Activated effector memory CD4-positive, alpha-beta T cell treated with anti-CD3 and anti-CD28 coated beads, Interleukin-2, amount 50 U/mL, for 16 hours (primary cell): ENCODE measurements at regions not wholly inside any gene's neighbourhood (a gene's known extent, or its start where the extent isn't known, plus 50 kb on each side); places are given as distances from the start of the nearest gene placed in this dataset.
"Not testable (repeated sequence)": the region's sequence is repeated elsewhere in the genome, so short reads cannot be mapped to it uniquely, and the experiment has no call there.

ENCODE experiments used
- DNase-seq: peaks from one replicate; pipeline ENCODE4 v3.0.0-alpha.2; 2020

DNA sequence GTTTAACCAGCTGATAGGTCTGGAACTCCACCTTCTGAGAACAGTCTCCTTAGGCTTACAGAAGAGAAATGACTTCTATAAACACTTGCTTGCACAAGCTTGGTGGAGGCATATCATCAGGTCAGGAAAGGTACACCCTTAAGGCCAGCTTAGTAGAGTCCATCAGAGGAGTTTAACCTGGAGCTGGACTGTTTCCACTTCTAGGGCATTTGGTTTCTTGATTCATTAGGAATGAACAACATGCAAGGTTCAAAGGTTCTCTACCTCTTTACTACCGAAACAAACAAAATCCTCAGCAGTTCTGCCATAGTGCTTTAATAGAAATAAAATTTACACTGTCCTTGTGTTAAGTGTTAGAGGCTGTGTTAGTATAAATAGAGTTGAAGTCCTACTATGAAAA, 171.4 kb upstream of the NPY2R start:
- no peak for DNase-seq

- DNase-seq = no peak
Observed at GRCh38 chr4:155038459-155038858, 170.0 kb upstream of the NPY2R start.

- DNase-seq = no peak
Observed at GRCh38 chr4:155039162-155039561, 169.3 kb upstream of the NPY2R start.

DNA sequence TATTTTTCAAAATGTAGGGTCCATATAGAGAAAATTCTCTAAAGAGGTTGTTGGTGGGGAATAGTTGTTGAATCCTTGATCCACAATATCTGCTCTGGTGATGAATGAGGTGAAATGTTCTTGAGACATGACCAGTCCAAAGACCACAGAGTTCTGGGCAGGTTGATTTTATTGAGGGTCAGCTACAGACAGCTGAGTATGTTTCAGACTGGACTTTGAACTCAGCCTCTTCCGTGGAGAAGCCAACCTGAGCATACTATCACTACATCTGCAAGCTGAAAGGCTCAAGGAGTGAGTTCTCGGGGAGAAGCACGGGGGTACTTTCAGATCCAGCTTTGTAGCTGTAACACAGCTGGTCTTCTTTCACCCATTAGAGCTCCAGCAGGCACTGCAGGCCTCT, 168.4 kb upstream of the NPY2R start:
- no peak for DNase-seq

DNA sequence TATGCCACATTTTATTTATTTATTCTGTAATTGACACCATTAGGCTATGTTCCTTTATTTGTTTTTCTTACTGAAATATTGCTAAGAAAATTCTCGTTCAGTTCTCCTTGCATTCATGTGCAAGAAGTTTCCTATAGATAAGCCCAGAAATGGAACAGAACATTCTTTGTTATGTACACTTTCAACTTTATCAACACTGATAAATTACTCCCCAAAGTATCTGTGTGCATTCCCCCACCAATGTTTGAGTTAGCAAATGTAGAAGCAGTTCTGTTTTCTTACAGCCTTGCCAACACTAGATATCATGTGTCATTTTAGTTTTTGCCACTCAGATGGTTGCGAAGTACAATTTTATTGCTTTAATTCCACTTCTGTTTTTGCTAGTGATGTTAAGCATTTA, 166.4 kb upstream of the NPY2R start:
- DNase-seq = no peak

DNA sequence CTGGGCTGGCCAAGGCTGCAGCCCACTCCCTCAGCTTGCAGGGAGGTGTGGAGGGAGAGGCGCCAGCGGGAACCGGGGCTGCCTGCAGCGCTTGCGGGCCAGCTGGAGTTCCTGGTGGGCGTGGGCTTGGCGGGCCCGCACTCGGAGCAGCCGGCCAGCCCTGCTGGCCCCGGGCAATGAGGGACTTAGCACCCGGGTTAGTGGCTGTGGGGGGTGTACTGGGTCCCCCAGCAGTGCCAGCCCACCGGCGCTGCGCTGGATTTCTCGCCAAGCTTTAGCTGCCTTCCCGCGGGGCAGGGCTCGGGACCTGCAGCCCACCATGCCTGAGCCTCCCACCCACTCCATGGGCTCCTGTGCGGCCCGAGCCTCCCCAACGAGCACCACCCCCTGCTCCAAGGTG, 164.2 kb upstream of the NPY2R start:
- DNase-seq = not testable (repeated sequence)

DNA sequence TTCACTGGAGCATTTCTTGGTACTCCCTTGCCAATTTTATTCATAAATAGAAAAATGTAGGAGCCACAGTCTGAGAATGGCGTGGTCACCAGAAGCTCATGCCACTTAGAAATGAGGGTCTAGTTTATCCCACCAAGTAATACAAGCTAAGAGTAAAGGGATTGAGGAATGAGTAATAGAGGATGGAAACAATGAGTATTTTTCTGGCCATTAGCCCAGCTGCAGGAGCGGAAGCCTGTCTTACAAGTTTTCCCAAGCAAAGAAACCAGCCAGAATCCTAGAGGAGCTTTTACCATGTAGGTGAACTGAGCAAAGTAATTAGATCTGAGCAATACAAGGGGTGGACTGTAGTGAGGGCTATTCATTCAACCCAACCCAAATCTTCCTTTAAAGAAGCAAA, 160.7 kb upstream of the NPY2R start:
- DNase-seq = no peak

DNA sequence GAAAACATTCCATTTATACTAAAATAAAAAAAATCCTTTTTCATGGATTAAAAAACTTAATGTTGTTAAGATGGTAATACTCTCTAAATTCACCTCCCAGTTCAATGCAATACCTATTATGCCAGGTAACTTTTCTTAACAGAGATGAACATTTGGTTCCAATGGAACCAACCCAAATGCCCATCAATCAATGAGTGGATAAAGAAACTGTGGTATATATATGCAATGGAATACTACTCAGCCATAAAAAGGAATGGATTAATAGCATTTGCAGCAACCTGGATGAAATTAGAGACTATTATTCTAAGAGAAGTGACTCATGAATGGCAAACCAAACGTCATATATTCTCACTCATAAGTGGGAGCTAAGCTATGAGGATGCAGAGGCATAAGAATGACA, 154.4 kb upstream of the NPY2R start:
- not testable (repeated sequence) for DNase-seq

DNA sequence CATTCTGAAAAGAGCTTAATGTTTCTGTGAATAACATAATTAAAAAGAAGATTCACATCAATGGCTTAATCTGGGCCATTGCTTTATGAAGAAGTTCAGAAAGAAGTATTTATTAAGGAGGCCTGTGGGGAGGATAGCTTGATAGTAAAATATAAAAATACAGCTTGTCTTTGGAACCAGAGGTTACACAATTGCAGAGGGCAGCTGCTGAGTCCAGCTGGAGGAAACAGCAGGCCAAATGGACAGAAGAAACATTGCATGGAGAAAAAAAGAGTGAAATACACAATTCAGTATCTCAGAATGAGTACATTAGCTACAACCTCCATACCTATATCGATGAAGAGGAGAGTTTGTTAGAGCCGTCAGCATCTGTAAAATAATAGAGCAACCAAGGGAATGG, 148.0 kb upstream of the NPY2R start:
- no peak for DNase-seq

DNA sequence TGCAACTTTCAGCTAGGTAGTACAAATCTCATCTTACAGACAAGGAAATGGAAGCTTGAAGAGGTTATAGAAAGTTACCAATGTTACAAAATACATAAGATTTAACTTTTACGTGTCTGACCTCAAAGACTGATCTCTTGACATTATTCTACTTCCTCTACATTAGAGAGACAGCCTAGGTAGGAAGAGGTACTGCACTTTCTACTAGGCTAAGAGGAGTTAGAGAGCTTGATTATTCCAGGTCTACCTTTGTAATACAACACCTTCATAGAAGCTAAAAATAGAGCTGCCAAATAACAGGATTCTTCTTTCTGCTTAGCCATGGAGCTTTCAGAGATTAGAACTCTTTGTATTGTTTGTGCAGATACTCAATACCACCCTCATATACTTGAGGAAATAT, 147.6 kb upstream of the NPY2R start:
- DNase-seq = no peak

DNA sequence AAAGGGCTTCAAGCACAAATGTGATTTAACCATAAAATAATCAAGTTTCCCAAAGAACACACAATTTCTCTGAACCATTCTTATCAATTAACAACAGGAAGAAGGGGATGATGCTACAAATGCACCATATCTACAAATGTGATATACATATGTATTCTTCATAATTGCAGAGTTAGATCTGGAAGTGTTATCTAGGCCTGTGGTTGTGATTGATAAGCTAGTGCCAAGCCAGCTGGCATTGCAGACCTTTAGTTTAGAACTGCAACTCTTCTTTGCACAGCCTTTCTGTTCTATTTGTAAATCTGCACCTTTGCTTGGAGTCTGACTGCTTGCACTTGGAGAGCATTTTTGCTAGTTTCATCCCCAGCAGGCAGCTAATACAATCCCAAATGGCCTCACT, 145.5 kb upstream of the NPY2R start:
- DNase-seq = no peak

DNA sequence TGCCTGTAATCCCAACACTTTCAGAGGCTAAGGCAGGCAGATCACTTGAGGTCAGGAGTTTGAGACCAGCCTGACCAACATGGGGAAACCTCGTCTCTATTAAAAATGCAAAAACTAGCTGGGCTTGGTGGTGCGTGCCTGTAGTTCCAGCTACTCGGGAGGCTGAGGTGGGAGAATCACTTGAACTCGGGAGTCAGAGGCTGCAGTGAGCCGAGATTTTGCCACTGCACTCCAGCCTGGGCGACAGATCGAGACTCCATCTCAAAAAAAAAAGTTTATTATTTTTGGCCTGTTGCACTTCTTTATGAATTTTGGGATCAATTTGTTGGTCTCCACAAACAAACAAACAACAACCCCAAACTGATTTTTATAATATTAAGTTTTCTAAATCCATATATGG, 143.5 kb upstream of the NPY2R start:
- DNase-seq = not testable (repeated sequence)

DNA sequence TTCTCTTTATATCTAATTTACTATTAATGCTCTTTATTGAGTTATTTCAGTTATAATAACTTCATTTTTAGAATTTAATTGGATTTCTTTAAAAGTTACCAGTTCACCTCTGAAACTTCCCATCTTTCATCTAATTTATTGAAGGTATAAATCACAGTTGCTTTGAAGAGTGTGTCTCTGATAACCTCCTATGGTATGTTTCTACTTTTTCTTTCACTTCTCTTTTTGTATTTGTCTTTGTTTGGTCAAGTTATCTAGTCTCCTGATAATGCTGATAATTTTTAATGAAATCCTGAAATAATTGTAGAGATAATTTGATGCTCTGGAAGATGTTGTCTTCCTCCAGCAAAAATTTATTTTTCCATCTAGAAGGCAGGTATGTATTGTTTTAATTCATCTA, 141.6 kb upstream of the NPY2R start:
- no peak for DNase-seq

DNA sequence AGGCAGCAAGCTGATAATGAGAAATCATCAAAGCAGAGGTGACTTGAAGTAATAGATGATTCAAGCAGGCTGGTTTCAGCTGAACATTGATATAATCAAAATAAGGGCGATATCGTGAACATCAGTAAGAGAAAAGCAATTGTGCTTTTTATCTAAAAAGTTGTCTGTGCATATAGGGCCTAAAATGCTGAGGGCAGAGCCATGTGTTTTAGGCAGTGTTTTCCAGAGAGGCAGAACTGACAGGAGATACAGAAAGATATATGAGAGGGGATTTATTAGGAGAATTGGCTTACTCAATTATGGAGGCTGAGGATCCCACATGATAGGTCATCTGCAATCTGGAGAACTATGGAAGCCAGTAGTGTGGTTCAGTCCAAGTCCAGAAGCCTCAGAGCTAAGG, 136.5 kb upstream of the NPY2R start:
- DNase-seq = no peak

GRCh38 chr4:155072417-155072816, 136.0 kb upstream of the NPY2R start:
- DNase-seq = no peak

DNA sequence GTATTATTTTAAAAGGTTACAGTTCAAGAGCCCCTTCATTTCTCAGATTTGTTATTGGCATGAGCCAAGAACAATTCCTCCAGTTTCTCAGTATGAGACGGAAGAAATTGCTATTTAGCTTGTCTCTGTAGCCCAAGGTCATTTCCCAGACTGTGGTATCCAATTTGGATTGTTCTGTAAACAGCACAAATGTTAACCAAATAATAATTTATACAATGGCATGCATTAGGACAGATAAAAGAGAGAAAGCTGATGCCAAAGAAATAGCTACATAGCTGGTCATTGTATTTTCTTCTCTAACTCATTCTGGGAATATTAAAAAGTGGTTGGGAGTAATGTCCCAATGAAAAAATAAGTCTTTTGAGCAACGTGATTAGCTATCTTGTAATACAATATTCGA, 134.6 kb upstream of the NPY2R start:
- DNase-seq = no peak

DNA sequence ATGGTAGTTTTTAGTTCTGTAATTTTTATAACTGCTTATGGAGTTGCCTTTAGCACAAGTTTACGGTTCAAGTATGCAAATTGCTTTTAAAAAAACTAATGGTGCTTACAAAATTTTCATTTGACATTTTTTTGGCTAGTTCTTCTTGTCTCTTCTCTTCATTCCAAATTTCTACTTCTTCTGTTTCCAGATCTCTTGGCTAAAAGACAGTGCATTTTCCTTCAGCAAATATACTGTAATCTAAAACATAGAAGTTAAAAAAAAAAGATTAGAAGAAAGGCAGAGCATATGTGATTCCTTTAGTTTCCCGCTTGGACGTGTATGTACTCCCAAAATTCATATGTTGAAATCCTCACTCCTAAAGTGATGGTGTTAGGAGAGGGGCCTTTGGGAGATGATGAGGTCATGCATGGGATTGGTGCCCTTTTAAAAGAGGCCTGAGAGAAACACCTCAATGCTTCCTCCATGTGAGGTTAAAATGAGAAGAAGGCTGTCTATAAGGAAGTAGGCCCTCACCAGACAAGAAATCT, 132.1 kb upstream of the NPY2R start:
- no peak for DNase-seq

- no peak for DNase-seq
Observed at GRCh38 chr4:155077452-155078229, 130.8 kb upstream of the NPY2R start.

GRCh38 chr4:155079871-155080270, 128.6 kb upstream of the NPY2R start:
- no peak for DNase-seq

GRCh38 chr4:155081222-155081621, 127.2 kb upstream of the NPY2R start:
- no peak for DNase-seq

GRCh38 chr4:155085843-155086530, 122.4 kb upstream of the NPY2R start:
- no peak for DNase-seq

DNA sequence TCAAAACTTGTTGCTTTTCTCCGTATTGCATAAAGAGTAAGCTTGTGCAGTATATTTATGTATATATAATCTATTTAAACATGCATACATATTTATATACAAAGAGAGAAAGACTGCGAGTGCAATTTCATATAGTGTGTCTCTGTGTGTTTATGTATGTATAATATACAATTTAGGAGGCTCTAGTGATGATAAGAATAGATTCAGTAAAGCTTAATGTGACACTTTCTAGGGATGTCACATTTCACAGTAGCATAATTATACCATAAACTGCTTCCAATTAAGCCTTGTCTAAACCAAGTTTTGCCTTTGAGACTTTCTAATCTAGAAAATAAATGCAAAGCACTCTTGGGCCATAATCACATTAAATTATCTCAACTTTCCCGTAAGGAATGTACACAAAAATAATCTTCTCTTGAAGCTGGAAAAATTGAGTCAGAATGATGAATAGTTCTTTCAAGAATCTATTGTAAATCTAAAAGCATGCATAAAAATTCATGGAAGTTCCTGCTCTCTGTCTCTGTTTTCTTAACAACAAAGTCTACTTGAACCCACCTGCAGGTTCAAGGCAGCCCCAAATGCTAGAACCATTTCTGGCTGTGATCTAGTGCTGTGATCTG, 114.1 kb upstream of the NPY2R start:
- no peak for DNase-seq

- no peak for DNase-seq
Observed at GRCh38 chr4:155099231-155099630, 109.2 kb upstream of the NPY2R start.

DNA sequence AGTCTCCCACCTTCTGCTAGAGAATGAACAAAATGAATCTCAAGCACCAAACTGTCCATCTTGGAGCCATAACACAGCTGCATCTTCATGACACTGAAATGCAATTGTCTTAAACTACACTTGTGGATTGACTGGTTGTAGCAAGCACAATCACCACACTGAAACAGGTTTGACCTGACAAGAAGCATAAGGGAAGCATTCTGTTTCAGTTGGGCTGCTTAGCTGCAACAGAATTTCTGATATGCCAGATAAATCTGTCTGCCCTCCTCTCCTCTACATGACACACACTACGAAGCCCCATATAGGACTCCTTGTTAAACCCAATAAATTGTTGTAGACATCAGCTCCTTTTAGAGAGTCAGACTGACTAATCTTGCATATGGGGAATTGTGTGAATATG, 101.8 kb upstream of the NPY2R start:
- no peak for DNase-seq
